HG02759 (cell line): ENCODE measurements at regions not wholly inside any gene's neighbourhood (a gene's known extent, or its start where the extent isn't known, plus 50 kb on each side); places are given as distances from the start of the nearest gene placed in this dataset.

ENCODE experiments used
- ATAC-seq: cut with Tn5 transposase; IDR thresholded peaks from one replicate; pipeline ENCODE4 v1.9.1; 2021; ENCODE audit warnings: mild to moderate bottlenecking, moderate library complexity; ENCODE audit not compliant: unreplicated experiment

DNA sequence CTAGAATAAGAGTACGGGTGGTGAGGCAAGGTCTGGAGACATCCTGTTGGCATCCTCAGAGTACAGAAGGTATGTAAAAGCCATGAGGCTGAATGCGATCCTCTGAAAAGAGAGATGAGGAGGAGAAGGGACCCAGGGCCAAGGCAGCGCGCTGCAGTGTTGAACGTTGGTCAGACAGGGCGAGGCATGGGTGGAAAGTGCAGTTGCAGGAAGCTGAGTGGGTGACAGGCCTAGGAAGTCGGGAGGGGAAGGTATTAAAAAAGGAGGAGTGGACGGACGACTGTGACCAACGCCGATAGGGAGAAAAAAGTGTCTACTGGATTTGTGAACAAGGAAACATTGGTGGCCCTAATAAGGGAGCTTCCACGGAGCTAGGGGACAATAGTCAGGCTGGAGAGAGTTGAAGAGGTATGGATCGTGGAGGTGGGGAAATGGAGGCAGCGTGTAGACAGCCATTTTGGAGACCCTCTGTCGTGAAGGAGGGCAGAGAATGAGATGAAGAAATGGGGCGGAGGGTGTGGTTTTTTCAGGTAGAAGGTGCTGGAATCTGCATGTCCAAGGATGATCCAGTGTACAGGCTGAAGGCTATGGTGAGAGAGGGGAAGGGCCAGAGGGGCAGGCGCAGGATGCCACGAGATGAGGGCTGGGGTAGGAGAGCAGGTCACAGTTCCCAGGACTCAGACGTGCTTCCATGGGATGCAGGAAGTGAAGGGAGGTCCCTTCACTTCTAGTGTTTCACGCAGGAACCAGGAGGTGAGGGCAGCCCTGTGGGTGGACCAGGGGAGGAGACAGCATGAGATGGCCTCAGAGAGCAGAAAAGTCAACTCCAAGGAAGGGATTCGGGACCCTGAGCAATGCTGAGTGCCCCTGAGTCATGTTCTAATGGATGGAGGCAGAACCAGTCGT, 115.9 kb downstream of the ASB7 start:
- ATAC-seq, result no peak

DNA sequence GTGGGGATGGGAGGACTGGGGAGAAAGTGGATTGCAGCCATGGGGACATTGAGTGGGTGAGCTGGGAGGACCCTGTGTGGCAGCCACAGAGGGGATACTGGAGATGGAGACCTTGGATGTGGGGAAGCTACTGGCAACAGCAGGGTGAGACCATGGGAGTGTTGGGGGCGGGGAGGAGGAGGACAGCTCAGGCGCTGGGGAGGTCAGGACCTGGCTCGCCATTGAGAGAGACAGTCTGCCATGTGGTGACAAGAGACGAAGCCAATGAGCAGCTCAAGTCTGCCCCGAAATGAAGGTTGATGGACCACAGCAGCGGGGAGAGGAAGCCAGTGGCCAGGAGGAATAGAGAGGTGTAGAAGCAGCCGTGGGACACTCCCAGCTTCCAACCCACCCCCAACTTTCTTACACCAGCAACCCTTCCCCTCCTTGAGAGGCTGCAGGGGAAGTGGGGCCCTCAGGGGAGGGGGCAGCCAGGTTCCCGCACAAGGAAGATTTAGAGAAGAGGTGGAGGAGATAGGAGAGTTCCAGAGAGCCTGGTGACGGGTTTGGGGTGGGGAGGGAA, 118.1 kb downstream of the ASB7 start:
- ATAC-seq, result no peak

DNA sequence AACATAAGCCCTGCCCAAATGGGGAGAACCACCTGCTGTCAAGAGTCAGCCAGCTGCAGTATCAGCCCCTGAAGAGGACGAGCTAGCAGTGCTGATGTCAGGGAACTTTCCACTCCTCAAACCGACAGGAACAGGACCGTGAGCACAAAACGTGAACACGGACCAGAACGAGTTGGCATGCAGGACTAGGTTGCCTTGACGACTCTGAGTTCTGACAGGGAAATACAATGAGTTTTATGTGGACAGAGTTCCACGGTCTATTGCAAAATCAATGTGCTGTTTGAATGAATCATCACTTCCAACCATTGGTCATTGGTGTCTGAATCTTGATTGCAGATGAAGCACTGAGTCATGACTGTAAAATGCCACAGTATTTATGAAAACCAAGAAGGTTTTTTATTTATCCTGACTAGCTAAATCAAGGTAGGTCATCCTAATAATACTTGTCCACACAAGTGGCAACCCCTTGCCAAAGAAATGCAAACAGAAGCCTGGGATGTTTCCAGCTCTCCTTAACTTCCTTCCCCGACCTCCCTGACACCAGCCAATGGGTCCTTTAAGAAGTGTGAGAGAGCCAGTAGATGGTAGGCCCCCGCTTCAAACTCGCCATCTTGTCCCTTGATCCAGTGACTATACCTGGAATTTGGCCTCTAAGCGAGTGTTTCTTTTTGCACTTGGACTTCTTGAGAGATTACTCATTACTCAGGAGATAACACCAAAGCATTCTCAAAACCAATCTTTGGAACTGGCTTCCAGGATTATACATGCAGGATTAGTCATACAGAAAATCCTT, 119.6 kb downstream of the ASB7 start:
- ATAC-seq, result no peak

DNA sequence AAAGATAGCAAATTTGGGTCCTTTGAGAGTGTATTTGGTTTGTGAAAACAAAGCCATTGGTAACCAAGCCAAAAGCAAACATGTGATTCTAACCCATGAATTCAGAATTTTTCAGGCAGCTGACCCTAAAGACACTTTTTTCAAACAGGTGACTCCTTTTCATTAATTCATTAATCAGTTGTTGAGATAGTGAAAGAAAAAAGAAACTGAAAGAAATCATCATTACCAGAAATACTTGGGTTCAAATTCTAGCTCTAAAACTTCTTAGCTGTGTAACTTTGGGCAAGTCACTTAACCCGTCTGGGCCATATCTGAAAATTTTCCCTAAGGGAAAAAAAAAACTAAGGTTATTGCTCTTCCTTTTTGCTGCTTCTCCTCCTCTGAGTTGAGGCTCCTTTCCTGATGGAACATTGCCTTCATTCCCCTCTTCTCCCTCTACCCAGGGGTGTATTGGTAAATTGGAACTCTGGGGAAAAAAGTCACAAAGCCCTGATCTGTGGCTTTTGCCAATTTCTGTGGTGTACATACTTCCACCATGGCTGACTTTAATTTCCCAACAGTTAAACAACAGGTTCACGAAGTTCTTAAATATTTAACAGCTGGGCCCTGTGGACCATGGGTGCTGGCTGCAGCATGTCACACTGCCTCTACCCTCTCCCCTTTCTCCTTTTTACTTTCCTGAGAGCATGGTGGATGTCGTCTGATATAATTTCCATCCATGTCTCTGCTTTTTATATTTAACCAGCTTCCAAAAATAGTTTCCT, 120.3 kb downstream of the ASB7 start:
- ATAC-seq, result no peak

DNA sequence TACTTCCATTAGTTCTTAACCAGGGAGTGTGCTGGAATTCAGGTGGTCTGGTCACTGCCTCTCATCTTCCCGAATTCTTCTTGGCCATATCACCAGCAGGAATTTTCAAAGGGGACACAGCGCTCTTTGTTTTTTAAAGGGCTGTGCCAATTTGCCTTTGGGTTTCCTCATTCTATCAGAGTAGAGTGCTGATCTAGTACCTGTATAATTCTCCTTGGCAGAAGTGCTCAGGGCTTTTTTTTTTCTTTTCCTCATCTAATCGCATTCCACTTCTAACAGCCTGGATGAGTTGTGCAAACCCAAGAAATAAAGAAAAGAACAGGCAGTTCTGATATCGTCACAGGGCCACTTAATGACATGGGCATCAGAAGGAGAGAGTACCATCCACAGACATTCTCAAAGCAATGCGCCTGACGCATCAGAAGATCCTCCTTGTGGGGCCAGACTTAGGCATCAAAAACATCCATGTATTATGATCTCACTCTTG, 121.0 kb downstream of the ASB7 start:
- ATAC-seq, result no peak

DNA sequence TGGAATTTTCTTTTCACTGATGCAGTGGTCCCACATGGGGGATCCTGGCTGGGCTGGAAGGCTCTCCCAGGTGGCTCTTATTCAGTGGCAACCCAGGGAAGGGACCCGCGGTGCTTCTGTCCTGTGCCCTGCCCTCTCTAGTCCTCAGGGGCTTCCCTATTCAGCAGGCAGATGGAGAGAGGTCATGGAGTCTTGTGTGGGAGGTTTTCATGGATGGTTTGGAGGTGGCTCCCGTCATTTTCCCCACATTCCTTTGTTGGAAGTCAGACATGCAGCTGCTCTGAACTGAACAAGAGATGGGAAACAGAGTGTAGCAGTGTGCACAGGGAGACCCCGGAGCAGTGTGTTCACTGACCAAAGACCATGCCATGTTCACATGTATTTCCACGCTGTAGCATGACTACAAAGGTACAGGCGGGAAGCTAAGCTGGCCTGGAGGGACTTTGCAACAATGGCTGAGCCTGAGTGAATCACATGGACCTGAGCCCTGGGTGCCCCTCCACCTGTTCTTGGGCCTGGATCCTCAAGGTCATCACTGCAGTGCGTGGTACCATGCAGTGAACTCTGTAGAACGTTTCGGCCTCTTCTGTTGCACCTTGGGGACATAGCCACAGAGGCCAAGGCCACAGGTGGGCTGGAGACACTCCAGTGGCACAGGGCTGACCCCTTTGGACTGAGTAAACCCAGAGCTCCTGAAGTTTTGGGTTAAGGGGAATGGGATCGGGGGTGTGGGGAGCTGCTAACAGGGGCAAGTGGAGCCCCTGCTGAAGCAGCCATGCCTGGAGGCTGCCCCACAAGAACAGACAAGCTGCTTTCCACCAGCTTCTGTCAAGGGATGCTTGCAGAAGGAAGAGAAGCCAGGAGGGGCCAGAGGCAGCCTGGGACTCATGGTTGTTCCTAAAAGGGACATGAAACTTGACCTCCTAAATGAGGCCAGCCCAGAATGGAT, 123.0 kb downstream of the ASB7 start:
- no peak for ATAC-seq

DNA sequence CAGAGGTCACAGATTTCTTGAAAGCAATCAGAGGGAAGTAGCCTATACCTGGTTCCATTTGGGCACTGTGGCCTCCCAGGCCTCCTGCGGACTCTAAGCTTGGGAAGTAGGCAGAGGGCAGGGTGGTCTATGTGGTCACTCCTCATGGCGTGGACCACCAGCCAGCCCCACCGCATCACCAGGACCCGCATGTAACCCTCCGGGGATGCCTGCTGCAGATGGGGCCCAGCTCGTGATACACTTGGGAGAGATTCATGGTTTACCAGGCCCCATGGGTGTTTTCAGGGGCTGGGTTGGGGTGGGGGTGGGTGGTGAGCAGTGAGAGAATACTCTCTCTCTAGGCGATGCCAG, 123.7 kb downstream of the ASB7 start:
- no peak for ATAC-seq

DNA sequence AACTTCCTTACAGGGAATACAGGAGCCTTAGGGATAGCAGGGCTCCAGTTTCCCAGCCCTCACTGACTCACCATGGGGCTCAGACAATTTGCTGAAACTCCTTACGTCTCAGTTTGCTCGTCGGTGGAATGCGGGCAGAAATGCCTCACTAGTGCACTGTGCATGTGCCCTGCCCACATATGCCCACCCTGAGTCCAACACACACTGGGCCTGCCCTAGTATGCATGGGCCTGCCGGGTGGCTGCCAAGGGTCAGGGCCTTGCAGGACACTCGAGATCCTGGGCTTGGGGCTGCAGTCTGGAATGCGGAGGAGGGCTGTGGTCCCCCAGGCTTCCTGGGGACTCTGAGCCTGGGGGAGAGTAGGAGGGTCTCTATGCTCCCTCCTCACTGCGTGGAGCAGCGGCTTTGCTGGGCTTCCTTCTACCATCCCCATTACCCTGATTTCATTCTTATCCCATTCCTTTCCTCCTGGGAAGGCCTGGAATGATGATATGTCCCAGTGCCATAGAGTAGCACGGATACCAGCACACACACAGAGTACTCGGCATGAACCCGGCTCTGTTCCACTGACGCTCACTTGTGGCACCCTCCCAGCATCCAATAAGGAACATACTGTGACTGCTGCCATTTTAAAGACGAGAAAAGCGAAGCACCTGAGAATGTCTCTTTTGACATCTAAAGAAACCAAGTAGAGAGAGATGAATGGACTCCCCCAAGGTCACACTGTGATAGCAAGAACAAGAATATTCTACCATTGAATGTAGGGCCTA, 124.2 kb downstream of the ASB7 start:
- ATAC-seq, result no peak

DNA sequence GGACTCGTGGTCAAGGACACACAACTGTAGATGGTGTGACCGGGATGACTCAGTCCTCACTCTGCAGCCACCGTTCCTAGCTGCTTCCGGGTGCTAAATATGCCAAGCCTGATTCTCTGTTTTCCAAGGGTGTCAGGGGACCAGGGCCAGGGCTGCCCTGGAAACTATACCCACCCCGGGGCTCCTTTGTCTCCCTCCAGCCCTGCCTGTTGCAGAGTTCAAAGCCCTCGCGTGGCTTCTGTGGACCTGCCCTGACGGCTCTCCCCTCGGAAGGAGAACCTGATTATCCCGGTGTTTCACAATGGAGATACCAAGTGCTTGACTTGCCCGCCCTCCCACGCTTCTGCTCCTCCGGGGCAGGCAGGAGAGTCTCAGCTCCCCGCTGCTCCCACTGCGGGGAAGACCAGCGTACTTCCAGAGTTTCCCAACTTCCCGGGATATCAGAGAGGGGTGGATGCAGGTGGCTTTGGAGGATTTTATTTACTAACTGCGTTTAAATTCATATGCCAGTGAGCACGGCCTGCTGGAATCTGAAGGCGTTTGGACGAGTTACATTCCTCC, 125.0 kb downstream of the ASB7 start:
- no peak for ATAC-seq

DNA sequence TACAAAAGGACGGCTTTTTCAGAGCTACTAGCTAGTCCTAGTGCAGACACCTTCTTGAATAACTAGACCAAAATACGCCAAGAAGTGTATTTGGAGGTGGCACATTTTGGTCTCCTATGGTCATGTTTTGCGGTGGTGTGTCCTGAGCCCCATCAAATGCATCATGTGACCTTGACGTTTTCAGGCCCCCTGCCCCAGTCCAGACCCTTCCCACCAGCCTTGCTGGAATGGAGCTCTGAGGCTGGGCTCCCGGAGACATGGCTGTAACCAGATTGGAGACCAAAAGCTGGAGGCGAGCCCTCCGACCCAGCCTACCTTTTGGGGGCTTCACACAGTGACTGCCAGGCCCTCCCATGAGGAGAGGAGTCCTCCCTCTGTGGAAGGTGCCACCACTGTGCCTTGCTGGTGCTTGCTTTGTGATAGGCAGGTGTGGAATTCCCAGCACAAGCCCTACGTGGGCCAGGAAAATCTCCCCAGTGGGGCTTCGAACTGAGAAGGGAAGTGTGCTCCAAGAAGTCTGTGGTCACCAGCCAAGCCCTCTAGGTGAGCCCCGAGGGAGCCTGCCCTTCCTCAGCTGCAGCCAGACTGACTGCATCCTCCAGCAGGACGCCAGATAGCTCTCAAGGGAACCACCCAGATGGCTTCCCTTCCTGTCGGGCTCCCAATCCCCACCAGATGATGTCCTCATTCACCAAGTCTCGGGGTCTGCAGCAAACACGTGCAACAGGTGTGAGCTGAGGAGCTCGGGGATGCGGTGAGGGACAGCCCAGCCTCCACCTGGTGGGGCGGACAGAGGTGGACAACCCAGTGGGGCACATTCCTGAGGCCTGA, 126.2 kb downstream of the ASB7 start:
- ATAC-seq, result no peak

DNA sequence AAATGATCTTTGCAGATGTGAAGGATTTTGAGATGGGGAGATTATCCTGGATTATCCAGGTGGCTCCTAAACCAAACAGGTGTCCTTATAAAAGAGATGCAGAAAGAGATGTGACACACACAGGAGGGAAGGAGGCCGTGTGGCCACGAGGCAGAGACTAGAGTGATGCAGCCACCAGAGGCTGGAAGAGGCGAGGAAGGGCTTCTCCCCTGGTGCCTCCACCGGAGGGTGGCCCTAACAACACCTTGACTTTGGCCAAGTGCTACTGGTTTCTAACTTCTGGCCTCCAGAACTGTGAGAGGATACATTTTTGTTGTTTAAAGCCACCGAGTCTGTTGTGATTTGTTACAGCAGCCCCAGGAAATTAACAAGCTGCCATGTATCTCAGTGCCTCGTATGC, 127.1 kb downstream of the ASB7 start:
- ATAC-seq, result no peak

DNA sequence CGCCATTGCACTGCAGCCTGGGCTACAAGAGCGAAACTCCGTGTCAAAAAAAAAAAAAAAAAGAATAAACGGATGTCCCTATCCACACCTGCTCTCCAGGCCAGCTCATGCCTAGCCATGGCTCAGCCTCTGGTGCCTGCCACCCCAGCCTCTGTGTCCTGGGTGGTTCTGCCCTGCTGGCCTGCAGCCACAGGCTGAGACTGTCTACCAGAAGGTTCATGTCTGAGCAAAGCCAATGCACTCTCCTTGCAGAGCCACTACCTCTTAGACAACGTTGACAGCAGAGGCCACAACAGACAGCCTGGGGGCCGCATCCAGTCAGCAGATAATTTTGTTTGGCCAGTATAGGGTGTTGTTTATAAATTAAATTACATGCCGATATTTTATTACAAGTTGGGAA, 127.7 kb downstream of the ASB7 start:
- no peak for ATAC-seq

DNA sequence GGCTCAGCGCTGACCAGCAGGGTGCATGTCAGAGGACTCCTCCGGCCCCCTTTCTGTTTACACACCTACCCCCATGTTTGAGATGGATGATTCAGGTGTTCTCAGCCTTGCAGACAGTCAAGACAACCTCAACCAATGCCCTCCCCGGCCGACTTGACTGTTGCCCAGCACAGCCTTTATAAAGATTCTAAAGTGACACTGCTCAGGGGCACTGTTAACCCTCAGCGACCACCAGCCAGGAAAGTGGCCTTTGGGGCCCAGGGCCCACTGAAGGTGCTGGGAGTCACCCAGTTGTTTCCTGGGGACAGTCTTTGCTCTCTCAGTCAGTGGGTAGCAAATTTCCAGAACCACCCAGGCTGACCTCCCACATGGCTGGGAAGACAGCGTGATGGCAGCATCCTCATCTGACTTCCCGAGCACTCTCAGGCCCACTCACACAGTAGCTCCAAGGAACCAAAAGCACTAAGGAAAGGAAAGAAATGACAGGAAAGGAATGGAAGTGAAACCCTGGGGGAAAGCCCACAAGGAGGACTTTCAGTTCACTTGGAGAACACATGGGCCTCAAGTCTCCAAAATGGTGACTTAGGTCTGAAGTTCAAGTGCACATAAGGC, 128.4 kb downstream of the ASB7 start:
- no peak for ATAC-seq

DNA sequence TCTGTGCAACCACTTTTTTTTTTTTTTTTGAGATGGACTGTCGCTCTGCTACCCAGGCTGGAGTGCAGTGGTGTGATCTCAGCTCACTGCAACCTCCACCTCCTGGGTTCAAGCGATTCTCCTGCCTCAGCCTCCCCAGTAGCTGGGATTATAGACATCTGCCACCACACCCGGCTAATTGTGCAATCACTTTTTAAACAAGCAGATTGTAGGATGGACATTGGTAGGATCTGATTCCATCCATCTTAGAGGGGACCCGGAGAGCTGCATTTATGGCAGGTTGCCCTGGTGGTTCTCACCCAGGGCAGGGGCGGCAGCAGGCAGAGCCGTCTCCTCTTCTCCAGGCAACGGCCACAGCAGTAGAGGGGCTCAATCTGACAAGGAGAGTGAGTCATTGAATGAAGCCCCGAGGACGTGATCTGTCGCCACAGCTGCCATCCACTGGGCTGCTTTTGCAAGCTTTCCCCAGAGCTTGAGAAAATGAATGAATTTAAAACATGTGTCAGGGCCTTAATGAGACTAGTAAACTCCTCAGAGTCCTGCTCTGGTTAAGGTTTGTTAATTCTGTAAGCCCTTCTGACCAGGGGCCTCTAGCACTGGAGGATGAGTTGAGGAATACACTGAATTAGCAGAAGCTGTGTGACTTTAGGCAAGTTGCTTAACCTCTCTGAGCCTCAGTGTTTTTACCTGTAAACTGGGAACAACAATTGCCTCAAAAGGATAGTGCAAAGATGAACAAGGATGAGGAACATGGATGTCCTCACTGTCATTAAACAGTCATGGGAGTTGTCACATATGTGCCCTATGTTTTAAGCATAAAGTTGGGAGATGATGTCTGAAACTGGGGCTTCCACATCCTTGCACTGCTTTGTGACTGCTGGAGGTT, 129.1 kb downstream of the ASB7 start:
- no peak for ATAC-seq

DNA sequence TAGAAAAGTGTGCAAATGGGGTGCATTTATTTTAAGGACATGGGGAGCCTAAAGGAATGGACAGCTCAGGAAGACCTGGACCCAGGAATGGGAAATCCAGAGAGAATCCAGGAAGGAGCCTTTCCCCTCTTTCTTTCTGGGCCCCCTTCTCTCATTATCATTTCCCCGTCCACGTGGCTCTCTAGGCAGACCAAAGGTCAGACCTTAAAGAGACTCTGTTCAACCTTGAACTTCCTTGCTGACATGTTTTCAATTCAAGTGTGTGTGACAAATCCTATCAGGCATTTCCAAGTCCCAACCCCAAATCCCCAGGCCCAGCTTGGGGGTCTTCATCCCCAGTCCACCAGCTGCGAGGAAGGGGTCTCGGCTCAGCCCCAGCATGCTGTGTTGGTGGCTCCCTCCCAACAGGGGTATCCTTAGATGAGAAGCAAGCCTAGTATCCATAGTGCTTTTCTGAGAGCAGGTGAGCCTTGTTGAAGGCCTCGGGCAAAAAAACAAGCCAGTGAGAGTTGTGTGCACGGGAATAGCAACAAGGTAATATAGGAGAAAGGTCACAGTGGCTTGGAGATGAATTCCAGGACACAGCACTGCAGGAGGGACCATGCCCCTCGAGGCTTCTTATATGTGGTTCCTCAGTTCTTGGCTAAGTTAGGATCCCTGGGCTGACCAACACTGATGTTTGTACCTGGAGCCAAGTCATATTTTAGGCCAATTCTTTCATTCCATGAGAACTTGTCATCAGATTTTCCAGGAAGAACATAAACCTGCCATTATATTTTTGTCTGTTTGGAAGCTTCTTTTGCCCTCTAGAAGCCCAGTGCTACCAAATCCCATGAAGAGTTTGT, 130.0 kb downstream of the ASB7 start:
- no peak for ATAC-seq
